GM23338 (cell line): ENCODE measurements at regions not wholly inside any gene's neighbourhood (a gene's known extent, or its start where the extent isn't known, plus 50 kb on each side); places are given as distances from the start of the nearest gene placed in this dataset.

Source experiments
- CREB1 ChIP-seq: fragments of 250-450 bp; sonication (Bioruptor Pico); IDR thresholded peaks from 2 replicates; pipeline ENCODE4 v1.5.0; 2020; ENCODE audit warnings: low read depth, mild to moderate bottlenecking, moderate library complexity
- ETS1 ChIP-seq: IDR thresholded peaks from 2 replicates; pipeline ENCODE4 v1.6.1; 2016; ENCODE audit warnings: antibody characterized with exemption
- EZH2 ChIP-seq: fragments of 200-600 bp; sonication (generic); IDR thresholded peaks from one replicate; pipeline ENCODE4 v1.8.0; 2017; ENCODE audit warnings: antibody characterized with exemption, mild to moderate bottlenecking, low read depth; ENCODE audit not compliant: unreplicated experiment
- EZH2phosphoT487 ChIP-seq: fragments of 200-600 bp; sonication (generic); IDR thresholded peaks from one replicate; pipeline ENCODE4 v1.8.1; 2018; ENCODE audit warnings: antibody characterized with exemption; ENCODE audit not compliant: unreplicated experiment
- NANOG ChIP-seq: IDR thresholded peaks from 2 replicates; pipeline ENCODE4 v1.6.1; 2016; ENCODE audit warnings: antibody characterized with exemption, borderline replicate concordance
- POLR2AphosphoS5 ChIP-seq: IDR thresholded peaks from 2 replicates; pipeline ENCODE4 v1.6.1; 2016; ENCODE audit warnings: antibody characterized with exemption, low read depth
- REST ChIP-seq: IDR thresholded peaks from one replicate; pipeline ENCODE4 v1.6.1; 2018; ENCODE audit warnings: antibody characterized with exemption; ENCODE audit not compliant: unreplicated experiment
- STAT1 ChIP-seq: IDR thresholded peaks from one replicate; pipeline ENCODE4 v1.6.1; 2016; ENCODE audit warnings: antibody characterized with exemption; ENCODE audit not compliant: unreplicated experiment
- ZNF114 ChIP-seq: fragments of 250-450 bp; sonication (Bioruptor Pico); IDR thresholded peaks from 2 replicates; pipeline ENCODE4 v1.5.0; 2020; ENCODE audit warnings: mild to moderate bottlenecking, moderate library complexity
- ZNF331 ChIP-seq: fragments of 250-450 bp; sonication (Bioruptor Pico); IDR thresholded peaks from 2 replicates; pipeline ENCODE4 v1.5.0; 2020; ENCODE audit warnings: low read depth, mild to moderate bottlenecking, moderate library complexity
- TF ChIP-seq, protein P1 (sequence below), 2 experiments: fragments of 200-600 bp in 1 of 2; sonication (generic) in 1 of 2; conservative IDR thresholded peaks; 2 replicates each; pipeline versions ENCODE4 v1.5.1 to v1.6.1; 2016 to 2017; ENCODE audit warnings: antibody characterized with exemption in 2 of 2, low read depth in 2 of 2, mild to moderate bottlenecking in 2 of 2, moderate library complexity in 1 of 2

DNA sequence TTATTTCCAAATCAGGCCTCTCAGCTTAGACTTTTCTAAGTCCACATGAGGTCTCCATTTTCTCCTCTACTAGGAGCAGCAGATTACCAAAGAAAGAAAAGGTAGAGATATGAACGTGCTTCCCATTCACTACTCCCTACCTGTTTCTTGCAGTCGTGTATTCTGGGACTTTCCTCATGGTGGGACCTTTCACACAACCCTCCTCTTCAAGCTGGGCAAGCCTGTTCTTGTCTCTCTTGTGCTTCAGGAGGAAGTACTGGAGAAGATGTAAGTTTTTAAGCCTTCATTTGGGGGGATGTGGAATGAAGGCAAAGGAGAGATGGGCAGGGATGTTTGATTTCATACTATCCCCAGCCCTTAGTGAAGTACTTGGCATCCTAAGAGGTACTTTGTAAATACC lies 128.8 kb upstream of the SESN3 start:
- TF ChIP-seq, protein P1, sequence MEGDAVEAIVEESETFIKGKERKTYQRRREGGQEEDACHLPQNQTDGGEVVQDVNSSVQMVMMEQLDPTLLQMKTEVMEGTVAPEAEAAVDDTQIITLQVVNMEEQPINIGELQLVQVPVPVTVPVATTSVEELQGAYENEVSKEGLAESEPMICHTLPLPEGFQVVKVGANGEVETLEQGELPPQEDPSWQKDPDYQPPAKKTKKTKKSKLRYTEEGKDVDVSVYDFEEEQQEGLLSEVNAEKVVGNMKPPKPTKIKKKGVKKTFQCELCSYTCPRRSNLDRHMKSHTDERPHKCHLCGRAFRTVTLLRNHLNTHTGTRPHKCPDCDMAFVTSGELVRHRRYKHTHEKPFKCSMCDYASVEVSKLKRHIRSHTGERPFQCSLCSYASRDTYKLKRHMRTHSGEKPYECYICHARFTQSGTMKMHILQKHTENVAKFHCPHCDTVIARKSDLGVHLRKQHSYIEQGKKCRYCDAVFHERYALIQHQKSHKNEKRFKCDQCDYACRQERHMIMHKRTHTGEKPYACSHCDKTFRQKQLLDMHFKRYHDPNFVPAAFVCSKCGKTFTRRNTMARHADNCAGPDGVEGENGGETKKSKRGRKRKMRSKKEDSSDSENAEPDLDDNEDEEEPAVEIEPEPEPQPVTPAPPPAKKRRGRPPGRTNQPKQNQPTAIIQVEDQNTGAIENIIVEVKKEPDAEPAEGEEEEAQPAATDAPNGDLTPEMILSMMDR (conservative IDR thresholded peaks at IDR 0.05; ENCODE audit: low read depth in 2 of 2): no peak
- TF ChIP-seq POLR2AphosphoS5 (no peak), ZNF114 (no peak), EZH2 (no peak), EZH2phosphoT487 (no peak), CREB1 (no peak), ETS1 (no peak), STAT1 (no peak), NANOG (no peak), REST (no peak), ZNF331 (CRISPR knock-in tag) (no peak)
